Peyer's patch (tissue), 4 donors: ENCODE measurements at regions not wholly inside any gene's neighbourhood (a gene's known extent, or its start where the extent isn't known, plus 50 kb on each side); places are given as distances from the start of the nearest gene placed in this dataset.

Experiments used
- CTCF ChIP-seq, 6 experiments: fragments of 450-650 bp in 4 of 6; fragments of 200-600 bp in 2 of 6; sonication (generic) in 1 of 6; IDR thresholded peaks; one replicate each; pipeline ENCODE4 v1.5.1; 2017 to 2019; ENCODE audit warnings: antibody characterized with exemption in 6 of 6, mild to moderate bottlenecking in 3 of 6, moderate library complexity in 1 of 6
- POLR2A ChIP-seq, 2 donors: fragments of 450-650 bp; IDR thresholded peaks; one replicate each; pipeline ENCODE4 v1.5.1; 2017; ENCODE audit warnings: antibody characterized with exemption in 2 of 2, mild to moderate bottlenecking in 2 of 2, moderate library complexity in 2 of 2

- no peak for TF ChIP-seq CTCF (IDR thresholded peaks at IDR 0.05)
- TF ChIP-seq POLR2A (IDR thresholded peaks at IDR 0.05): no peak
Observed at GRCh38 chr4:177803151-177803550, 360.9 kb upstream of the AGA start.
